ENCODE measurements at regions not wholly inside any gene's neighbourhood (a gene's known extent, or its start where the extent isn't known, plus 50 kb on each side); places are given as distances from the start of the nearest gene placed in this dataset.
"Not testable (repeated sequence)": the region's sequence is repeated elsewhere in the genome, so short reads cannot be mapped to it uniquely, and the experiment has no call there.

DNA sequence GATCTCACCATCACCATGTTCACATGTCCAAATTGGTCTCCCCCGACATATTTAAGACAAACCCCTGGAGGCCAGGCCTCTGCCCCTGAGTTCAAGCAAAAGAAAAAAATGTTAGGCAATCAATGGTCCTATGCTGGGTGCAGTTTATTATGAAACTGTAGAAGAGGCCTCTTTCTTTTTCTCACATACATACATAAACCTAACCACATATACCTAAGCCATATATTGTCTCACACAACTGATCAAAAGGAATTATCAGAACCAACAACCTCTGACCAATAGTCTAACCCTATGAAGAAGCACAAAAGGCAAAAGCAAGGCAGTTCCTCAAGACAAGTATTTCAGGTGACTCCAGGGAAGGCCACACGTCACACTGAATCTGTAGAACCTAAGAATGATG lies 49.9 kb downstream of the ILRUN start:
- DNase-seq (ENCODE audit: low spot score), result no peak

DNA sequence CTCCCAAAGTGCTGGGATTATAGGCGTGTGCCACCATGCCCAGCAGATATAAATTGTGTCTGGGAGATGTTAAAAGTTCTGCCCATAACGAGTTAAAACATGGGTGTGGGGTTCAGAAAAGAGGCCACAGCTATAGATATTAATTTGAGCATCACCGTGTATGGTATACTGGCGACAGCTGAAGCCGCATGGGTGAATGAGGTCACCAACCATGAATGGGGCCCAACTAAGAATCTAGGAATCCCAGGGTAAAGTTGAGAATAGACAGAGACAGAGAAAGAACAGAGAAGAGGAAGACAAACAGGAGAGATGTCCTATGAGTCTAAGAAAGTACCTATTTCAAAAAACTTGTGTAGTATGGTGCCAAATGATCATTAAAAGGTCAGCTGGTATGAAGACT lies 50.9 kb downstream of the ILRUN start:
- no peak for DNase-seq (ENCODE audit: low spot score)

DNA sequence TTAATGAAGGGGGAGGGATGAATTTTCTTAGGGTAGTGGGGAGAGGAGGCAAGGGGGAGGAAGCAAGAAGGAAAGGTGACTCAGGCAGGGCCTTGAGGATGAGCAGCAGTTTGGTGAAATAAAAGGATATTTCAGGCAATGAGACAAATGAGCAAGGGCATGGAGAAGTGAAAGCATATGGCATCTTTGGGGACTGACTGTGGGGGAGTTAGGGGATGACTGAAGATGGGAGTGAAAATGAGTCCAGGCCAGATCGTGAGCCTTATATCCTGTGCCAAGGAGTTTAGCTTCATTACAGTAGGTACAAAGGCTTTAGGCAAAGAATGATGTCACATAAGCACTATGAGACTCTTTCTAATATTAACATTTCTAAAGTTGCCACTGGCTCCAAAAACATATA lies 51.9 kb downstream of the ILRUN start:
- DNase-seq (ENCODE audit: low spot score), result no peak

DNA sequence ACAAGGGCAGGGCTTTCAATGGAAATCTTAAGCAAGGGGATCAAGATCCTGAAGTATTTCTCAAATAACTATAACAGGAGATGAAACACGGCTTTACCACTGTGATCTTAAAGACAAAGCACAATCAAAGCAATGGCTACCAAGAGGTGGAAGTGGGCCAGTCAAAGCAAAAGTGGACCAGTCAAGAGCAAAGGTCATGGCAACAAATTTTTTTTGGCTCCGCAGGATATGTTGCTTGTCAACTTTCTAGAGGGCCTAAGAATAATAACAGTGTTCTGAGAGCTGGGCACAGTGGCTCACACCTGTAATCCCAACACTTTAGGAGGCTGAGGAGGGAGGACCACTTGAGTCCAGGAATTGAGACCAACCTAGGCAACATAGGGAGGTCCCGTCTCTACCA lies 54.1 kb downstream of the ILRUN start:
- DNase-seq (ENCODE audit: low spot score), result no peak

DNA sequence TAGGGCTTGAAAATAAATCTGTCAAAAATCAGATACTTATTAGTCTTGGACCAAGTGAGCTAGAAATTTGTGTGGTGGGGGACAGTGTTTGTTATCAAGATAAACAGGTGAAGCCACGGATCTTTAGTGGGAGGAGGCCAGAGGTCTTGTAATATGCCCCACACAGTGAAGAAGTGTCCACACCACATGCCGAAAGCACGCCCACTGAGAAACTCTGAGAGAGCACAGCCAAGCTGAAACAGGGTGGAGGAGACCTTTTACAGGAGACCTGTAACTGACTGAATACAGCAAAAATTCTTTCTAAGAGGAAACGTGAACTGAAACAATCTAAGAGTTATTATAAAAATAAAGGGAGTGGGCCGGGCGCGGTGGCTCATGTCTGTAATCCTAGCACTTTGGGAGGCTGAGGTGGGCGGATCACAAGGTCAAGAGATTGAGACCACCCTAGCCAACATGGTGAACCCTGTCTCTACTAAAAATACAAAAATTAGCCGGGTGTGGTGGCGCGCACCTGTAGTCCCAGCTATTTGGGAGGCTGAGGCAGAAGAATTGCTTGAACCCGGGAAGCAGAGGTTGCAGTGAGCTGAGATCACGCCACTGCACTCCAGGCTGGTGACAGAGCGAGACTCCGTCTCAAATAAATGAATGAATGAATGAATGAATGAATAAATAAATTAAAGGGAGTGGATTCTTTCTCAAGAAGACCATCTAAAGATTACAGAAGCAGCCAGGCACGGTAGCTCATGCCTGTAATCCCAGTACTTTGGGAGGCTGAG lies 56.3 kb downstream of the ILRUN start:
- not testable (repeated sequence) for DNase-seq (ENCODE audit: low spot score)

DNA sequence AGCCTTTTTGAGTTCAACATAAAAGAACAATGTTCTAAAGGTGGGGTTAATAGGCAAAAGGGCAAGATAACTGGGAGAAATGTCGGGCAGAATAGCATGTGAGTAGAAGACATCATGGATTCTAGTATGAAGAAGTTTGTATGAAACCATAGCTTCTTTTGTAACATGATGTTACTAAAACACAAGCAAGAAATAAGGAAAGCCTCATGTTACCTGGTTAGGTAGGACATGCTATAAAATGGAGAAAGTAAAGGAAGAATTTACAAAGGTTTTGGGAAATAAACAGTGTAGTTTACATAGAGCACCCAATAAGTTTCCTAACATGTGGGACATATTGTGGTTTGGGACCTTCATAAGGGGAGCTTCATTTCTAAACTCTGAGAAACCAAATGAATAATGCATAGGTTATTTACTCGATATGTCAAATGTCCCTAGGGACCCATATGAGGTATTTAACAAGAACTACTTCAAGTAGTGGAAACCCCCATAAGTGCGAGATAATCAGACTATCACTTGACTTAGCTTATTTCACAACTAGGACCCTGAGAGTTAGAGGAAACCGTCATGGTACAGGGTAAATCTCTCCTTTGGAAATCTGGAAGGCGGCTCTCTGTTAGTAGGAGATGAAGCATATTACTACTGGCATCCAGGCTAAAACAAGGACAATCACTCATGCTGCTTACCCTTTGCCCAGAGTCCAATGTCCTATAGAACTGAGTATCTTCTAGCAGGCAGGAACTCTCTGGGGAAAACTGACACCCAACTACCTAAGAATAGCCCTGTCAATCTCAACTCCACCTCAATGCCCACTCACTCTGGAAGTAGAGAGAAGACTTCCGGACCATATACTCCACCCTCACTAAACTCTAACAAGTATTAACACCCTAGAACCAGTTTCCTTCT lies 57.5 kb downstream of the ILRUN start:
- no peak for DNase-seq (ENCODE audit: low spot score)

DNA sequence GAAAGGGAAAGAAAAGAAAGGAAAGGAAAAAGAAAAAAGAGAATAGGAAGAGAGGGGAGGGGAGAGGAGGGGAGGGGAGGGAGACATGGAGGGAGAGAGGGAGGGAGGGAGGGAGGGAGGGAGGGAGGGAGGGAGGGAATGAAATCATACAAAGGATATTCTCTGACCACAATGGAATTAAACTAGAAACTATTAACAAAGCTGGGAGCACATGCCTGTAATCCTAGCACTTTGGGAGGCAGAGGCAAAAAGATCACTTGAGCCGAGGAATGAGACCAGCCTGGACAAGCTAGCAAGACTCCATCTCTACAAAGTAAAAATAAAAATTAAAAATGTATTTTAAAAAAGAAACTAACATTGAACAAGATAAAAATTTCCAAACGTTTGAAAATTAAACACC lies 62.8 kb downstream of the ILRUN start:
- no peak for DNase-seq (ENCODE audit: low spot score)

DNA sequence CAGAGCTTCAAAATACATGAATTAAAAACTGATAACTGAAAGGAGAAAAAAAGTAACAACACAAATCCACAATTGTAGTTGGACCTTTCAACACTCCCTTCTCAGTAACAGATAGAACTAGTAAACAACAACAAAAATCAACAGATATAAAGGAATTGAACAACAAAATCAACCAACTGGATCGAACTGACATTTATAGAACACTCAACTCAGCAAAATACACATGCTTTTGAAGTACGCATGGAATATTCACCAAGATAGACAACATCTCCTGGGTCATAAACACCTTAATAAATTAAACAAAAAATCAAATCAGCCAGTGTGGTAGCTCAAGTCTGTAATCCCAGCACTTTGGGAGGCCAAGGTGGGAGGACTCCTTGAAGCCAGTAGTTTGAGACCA lies 63.3 kb downstream of the ILRUN start:
- no peak for DNase-seq (ENCODE audit: low spot score)

DNA sequence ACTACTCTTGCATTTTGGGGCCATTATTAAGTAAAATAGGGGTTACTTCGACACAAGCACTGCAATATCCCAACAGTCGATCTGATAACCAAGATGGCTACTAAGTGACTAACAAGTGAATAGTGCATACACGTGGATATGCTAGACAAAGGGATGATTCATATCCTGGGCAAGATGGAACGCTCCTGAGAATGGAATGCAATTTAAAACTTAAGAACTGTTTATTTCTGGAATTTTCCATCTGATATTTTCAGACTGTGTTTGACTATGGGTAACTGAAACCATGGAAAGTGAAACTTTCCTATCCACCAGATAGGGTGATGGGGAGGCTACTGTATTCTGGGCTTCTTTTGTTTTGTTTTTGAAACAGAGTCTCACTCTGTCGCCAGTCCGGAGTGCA lies 66.5 kb downstream of the ILRUN start:
- DNase-seq (ENCODE audit: low spot score), result peak; percentile 89

DNA sequence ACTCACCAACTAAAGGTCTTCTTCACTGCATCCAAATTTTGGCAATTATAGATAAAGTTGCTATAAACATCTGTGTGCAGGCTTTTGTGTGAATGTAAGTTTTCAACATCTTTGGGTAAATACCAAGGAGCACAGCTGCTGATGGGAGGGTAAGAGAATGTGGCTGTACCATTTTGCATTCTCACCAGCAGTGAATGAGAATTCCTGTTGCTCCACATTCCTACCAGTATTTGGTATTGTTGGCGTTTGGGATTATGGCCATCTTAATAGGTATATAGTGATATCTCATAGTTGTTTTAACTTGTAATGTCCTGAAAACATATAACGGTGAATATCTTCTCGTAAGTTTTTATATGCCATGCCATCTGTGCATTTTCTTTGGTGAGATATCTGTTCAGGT lies 69.3 kb downstream of the ILRUN start:
- no peak for DNase-seq (ENCODE audit: low spot score)

DNA sequence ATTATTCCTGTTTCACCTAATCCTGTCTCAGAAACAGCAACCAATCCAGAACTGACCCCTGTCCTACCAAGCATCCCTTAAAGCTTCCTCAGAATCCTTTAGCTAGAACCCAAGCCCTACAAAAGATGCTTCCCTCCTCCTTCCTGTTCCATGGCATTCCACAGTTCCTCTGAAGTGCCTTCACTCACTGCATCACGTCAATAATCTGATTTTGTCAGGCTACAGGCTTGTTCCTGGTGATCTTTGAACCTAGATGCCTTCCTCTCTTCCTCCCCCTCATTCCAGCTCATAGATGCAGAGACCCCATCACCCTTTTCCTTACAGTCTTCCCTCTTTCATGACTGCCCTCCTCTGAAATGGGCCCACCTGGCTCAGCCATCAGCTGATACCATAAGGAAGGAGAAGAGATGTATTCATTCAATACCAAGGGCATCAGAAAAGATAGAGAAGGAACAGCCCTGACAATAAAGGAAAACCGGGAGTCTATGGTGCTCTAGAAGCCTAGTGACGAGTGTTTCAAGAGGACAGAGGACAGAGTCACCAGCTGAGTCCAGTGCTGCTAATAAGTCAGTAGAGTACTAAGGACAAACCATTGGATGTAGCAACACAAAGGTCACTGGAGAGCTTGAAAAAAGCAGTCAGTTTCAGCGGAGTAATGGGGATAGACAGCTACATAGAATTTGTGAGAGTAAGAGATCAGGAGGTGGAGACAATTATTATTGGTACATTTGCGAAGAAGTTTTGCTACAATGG lies 62.5 kb upstream of the SPDEF start:
- no peak for DNase-seq (ENCODE audit: low spot score)

DNA sequence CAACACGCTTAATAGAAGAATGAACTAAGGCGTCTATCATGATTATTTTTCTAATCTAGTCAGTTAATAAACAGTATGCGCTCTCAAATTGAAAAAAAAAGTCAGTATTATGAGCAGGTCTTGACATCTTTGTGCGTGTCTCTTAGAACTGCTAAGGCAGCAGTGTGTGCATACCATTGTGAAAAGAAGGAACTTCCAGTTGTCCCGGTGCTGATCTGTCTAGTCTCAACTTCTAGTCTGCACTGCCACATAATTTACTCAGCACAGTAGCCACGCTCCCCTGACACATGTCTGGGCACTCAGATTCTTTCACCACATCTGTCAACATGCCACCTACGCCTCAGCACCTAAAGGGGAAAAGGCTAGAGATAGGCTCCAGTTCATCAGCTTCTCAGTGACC lies 61.1 kb upstream of the SPDEF start:
- no peak for DNase-seq (ENCODE audit: low spot score)

DNA sequence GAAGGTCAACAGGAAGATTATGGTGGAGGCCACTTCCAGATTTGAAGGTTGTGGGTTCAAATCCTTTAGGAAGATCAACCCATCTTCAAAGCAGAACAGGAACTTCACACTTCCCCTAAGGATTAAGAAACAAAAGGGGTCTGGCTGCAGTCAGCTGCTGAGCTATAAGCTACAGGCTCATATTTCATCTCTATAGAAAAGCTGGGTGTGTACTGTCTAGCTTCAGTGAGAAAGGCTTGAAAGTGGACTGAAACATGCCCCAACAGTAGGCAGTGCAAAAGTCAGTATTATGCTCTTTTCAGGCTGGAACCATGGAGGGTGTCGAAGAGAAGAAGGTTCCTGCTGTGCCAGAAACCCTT lies 60.1 kb upstream of the SPDEF start:
- no peak for DNase-seq (ENCODE audit: low spot score)

DNA sequence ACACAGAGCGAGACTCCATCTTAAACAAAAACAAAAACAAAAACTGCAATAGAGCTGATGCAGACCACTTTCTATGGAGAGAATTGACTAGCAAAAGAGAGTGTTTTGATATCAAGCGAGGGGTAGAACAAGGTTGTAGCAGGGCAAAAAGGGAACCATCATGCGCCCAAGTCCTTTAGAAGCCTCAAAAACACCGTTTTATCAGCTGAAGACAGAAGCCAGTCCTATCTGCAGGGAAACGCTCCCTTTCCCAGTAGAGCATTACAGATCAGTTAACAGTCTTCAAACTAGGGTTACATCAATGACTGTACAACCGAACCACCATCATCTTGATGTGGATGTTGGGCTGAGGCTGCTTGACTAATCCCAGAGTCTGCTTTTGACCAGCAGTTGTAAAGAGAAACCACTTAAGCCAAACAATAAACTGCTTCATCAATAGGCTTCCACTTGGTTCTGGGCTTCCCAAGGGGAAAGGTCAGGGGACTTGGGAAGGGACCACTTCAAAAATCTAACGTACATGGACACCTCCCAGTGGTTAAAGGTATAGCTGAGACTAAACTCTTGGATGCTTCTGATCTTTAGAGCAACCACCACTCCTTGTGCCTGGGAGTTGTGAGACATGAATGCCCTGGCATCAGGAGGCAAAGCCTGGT lies 59.6 kb upstream of the SPDEF start:
- no peak for DNase-seq (ENCODE audit: low spot score)

DNA sequence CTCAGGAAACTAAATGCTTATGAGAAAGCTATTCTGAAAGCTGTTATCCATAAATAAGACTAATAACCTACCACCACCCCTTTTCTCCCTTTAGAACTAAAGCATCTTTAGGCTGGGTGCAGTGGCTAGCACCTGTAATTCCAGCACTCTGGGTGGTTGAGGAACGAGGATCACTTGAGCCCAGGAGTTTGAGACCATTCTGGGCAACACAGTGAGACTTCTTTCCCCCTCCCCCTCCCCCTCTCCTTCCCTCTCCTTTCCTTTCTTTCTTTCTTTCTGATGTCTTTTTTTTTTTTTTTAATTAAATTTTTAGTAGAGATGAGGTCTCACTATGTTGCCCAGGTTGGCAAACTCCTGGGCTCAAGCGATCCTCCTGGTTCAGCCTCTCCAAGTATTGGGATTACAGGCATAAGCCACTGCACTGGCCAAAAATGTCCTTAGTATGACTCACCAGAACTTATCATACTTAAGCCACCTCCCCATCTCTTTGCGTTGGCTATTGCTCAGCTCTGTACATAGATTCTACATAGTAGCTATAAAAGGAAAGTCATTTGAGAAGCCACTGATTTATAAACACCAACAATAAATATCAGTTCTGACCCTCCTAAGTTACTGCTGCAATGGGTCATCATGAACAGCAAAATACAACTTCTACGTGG lies 54.8 kb upstream of the SPDEF start:
- DNase-seq (ENCODE audit: low spot score), result peak; percentile 56

DNA sequence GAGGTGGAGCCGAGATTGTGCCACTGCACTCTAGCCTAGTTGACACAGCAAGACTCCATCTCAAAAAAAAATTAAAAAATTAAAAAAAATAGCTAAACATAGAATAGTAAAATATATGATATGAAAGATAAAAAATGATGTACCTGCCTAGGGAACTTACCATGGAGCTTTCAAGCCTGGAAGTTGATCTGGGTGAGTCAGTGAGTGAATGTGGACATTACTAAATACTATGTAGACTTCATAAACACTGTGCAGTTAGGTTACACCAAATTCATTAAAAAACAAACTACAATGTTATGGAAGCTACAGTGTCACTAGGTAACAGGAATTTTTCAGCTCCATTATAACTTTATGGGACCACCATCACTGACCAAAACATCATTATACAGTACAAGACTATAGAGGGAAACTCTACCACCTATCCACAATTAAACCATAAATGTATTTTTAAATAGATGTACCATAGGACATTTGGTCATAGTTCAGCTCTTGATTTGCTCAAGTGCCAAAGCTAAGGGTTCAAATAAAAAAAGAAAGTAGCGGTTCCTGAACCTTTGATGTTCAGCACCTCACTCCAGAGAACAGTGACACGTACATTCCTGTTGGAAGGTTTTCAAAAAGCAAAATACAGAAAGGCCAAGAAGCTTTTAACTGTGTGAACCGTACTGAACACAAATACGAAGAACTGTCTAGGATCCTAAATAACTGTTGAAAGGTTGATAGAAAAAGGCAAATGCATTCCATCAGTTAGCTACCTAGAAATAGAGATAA lies 52.4 kb upstream of the SPDEF start:
- DNase-seq (ENCODE audit: low spot score), result no peak

DNA sequence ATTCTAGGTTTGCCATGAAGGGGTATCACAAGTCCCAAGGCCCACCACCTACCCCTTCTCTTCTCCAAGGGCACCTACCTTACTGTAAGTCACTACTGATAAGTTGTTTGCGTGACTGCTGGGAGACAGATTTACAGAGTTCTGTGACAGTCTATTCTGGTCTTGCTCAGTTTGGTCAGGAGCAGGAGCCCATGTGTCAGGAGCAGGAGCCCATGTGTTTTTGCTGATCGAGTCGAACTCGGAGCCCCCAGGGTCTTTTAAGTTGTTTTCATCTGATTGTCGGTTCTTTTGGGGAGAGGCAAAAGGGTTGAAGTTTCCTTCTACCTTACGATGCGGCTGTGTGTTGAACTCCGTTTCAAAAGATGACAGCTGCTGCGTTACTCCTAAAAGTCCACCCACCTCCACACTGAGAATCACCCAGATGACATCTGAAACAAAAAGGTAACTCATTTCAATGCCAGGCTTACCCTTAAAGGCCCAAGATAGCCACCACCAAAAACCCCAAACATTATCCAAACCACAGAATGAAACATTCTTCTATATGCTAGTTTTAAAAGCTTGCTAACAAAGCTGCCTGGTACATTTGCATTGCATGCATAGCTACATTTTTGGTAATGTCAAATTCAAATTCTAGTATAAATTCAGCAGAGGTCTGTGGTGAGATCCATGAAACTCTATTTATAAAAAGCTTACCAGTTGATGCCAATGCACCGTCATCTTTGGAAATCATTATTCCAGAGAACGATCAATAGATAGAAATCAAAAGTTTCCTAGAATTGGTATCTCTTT lies 50.5 kb upstream of the SPDEF start:
- DNase-seq (ENCODE audit: low spot score), result no peak
